DMS114 treated with DMSO at 0.1 percent for 48 hours (cell line): ENCODE measurements at regions not wholly inside any gene's neighbourhood (a gene's known extent, or its start where the extent isn't known, plus 50 kb on each side); places are given as distances from the start of the nearest gene placed in this dataset.
A peak's percentile ranks its signal among the peaks of the same experiment; 100 is the strongest.
"Not testable (repeated sequence)": the region's sequence is repeated elsewhere in the genome, so short reads cannot be mapped to it uniquely, and the experiment has no call there.

ENCODE experiments used
- DNase-seq: peaks from one replicate; lab custom pipeline; 2025; ENCODE audit not compliant: unreplicated experiment; lab: John Stamatoyannopoulos, UW

GRCh38 chr10:91002656-91003055 is 81.8 kb upstream of the ANKRD1 start:
- no peak for DNase-seq

GRCh38 chr10:91003379-91003778 is 82.5 kb upstream of the ANKRD1 start:
- not testable (repeated sequence) for DNase-seq

GRCh38 chr10:91005276-91005675 is 84.4 kb upstream of the ANKRD1 start:
- not testable (repeated sequence) for DNase-seq

- DNase-seq: peak; percentile 17
These were observed 85.3 kb upstream of the ANKRD1 start for GRCh38 chr10:91006001-91006751.

GRCh38 chr10:91006752-91007346 is 86.0 kb upstream of the ANKRD1 start:
- no peak for DNase-seq

GRCh38 chr10:91007655-91008054 is 86.8 kb upstream of the ANKRD1 start:
- no peak for DNase-seq

GRCh38 chr10:91009121-91009520 is 88.2 kb upstream of the ANKRD1 start:
- DNase-seq: no peak

GRCh38 chr10:91010952-91011351 is 90.1 kb upstream of the ANKRD1 start:
- no peak for DNase-seq

GRCh38 chr10:91012502-91012901 is 91.6 kb upstream of the ANKRD1 start:
- no peak for DNase-seq

- DNase-seq: no peak
These were observed 93.1 kb upstream of the ANKRD1 start for GRCh38 chr10:91013985-91014384.

GRCh38 chr10:91017198-91017597 is 96.3 kb upstream of the ANKRD1 start:
- no peak for DNase-seq

- no peak for DNase-seq
These were observed 101.0 kb upstream of the ANKRD1 start for GRCh38 chr10:91021901-91022300.

- no peak for DNase-seq
These were observed 101.5 kb upstream of the ANKRD1 start for GRCh38 chr10:91022390-91022789.

GRCh38 chr10:91022924-91023699 is 102.2 kb upstream of the ANKRD1 start:
- no peak for DNase-seq

- no peak for DNase-seq
These were observed 103.0 kb upstream of the ANKRD1 start for GRCh38 chr10:91023700-91024398.

GRCh38 chr10:91024541-91024940 is 103.7 kb upstream of the ANKRD1 start:
- DNase-seq: no peak

GRCh38 chr10:91032611-91033206 is 111.8 kb upstream of the ANKRD1 start:
- DNase-seq: no peak

GRCh38 chr10:91033324-91033950 is 112.5 kb upstream of the ANKRD1 start:
- DNase-seq: no peak

GRCh38 chr10:91034042-91034441 is 113.2 kb upstream of the ANKRD1 start:
- DNase-seq: no peak

GRCh38 chr10:91034494-91035159 is 113.7 kb upstream of the ANKRD1 start:
- DNase-seq: no peak
